Fibroblast of lung (primary cell): ENCODE measurements at regions not wholly inside any gene's neighbourhood (a gene's known extent, or its start where the extent isn't known, plus 50 kb on each side); places are given as distances from the start of the nearest gene placed in this dataset.
A peak's percentile ranks its signal among the peaks of the same experiment; 100 is the strongest.

Experiments used
- DNase-seq, 2 donors: peaks; one replicate each; pipeline versions ENCODE4 v3.0.0 to v3.0.0-alpha.2; 2010; ENCODE audit warnings: low read depth in 2 of 2
- H2AFZ ChIP-seq: 2 replicates; pipeline ENCODE4 v1.5.1; 2012; ENCODE audit warnings: low read length, control low read depth, inconsistent platforms
- H3K27ac ChIP-seq: 2 replicates; pipeline ENCODE4 v1.5.1; 2011; ENCODE audit warnings: low read length, control low read depth; ENCODE audit not compliant: insufficient read depth
- H3K27me3 ChIP-seq: 2 replicates; pipeline ENCODE4 v1.5.1; 2011; ENCODE audit warnings: mild to moderate bottlenecking, low read length; ENCODE audit not compliant: control insufficient read depth, insufficient read depth
- H3K36me3 ChIP-seq: 2 replicates; pipeline ENCODE4 v1.5.1; 2011; ENCODE audit warnings: low read length; ENCODE audit not compliant: control insufficient read depth, insufficient read depth
- H3K4me1 ChIP-seq: 2 replicates; pipeline ENCODE4 v1.5.1; 2011; ENCODE audit warnings: low read length; ENCODE audit not compliant: control insufficient read depth, insufficient read depth; ENCODE audit errors: extremely low read depth
- H3K4me2 ChIP-seq: 2 replicates; pipeline ENCODE4 v1.5.1; 2011; ENCODE audit warnings: low read length, control low read depth; ENCODE audit not compliant: insufficient read depth; ENCODE audit errors: extremely low read depth
- H3K4me3 ChIP-seq, 4 experiments: fragments of 200-600 bp in 1 of 4; sonication (generic) in 1 of 4; replicated peaks in 1 of 4; 2 replicates each; pipeline ENCODE4 v1.5.1; 2011 to 2016; ENCODE audit warnings: low read length in 4 of 4, low read depth in 3 of 4, mild to moderate bottlenecking in 3 of 4, control low read depth in 2 of 4, inconsistent platforms in 1 of 4, mixed read lengths in 1 of 4; ENCODE audit not compliant: insufficient read depth in 1 of 4; ENCODE audit errors: control extremely low read depth in 1 of 4
- H3K79me2 ChIP-seq: 2 replicates; pipeline ENCODE4 v1.5.1; 2012; ENCODE audit warnings: mild to moderate bottlenecking, low read length, inconsistent platforms; ENCODE audit not compliant: control insufficient read depth, insufficient read depth
- H3K9ac ChIP-seq: 2 replicates; pipeline ENCODE4 v1.5.1; 2011; ENCODE audit warnings: mild to moderate bottlenecking, low read length, control low read depth; ENCODE audit not compliant: insufficient read depth
- H3K9me3 ChIP-seq: 2 replicates; pipeline ENCODE4 v1.5.1; 2012; ENCODE audit warnings: low read depth, low read length; ENCODE audit not compliant: control insufficient read depth, insufficient read depth
- H4K20me1 ChIP-seq: 2 replicates; pipeline ENCODE4 v1.5.1; 2011; ENCODE audit warnings: low read length; ENCODE audit not compliant: control insufficient read depth, insufficient read depth; ENCODE audit errors: extremely low read depth
- CTCF ChIP-seq, 2 donors: IDR thresholded peaks in 1 of 2; conservative IDR thresholded peaks in 1 of 2; 1 replicate in 1 of 2; 2 replicates in 1 of 2; pipeline ENCODE4 v1.5.1; 2011 to 2012; ENCODE audit warnings: low read length in 2 of 2, control low read depth in 1 of 2, inconsistent platforms in 1 of 2, low read depth in 1 of 2, mild to moderate bottlenecking in 1 of 2
- EZH2 ChIP-seq: IDR thresholded peaks from 2 replicates; pipeline ENCODE4 v1.5.1; 2012; ENCODE audit warnings: low read length, control low read depth, mild to moderate bottlenecking; ENCODE audit errors: missing control alignments

GRCh38 chrX:17294561-17294960, 80.4 kb upstream of the NHS start:
- Histone ChIP-seq H3K4me2 (no peak overlapping the region), H3K27me3 (no peaks in the 10 kb centered on the region), H3K27ac (no peak overlapping the region), H2AFZ (no peak overlapping the region), H3K4me1 (no peaks in the 10 kb centered on the region), H3K9ac (no peak overlapping the region), H3K79me2 (no peaks in the 10 kb centered on the region), H3K36me3 (no peaks in the 10 kb centered on the region), H3K4me3 (no peak overlapping the region), H3K9me3 (no peaks in the 10 kb centered on the region), H4K20me1 (no peaks in the 10 kb centered on the region)
- no peak for DNase-seq
- TF ChIP-seq EZH2 (no peak), CTCF (conservative IDR thresholded peaks at IDR 0.05 in 1 of 2, IDR thresholded peaks at IDR 0.05 in 1 of 2; ENCODE audit: low read depth in 1 of 2, low read length in 2 of 2) (no peak)

GRCh38 chrX:17295791-17296190, 79.2 kb upstream of the NHS start:
- no peaks in the 10 kb centered on the region for H3K9me3 ChIP-seq
- no peak for TF ChIP-seq EZH2
- TF ChIP-seq CTCF (conservative IDR thresholded peaks at IDR 0.05 in 1 of 2, IDR thresholded peaks at IDR 0.05 in 1 of 2; ENCODE audit: low read depth in 1 of 2, low read length in 2 of 2), result no peak
- H4K20me1 ChIP-seq, result no peaks in the 10 kb centered on the region
- H3K4me1 ChIP-seq, result no peaks in the 10 kb centered on the region
- no peaks in the 10 kb centered on the region for H3K36me3 ChIP-seq
- H3K27ac ChIP-seq, result no peak overlapping the region
- no peak overlapping the region for H3K4me2 ChIP-seq
- DNase-seq, result no peak
- no peak overlapping the region for H3K4me3 ChIP-seq
- H3K79me2 ChIP-seq, result no peaks in the 10 kb centered on the region
- no peak overlapping the region for H2AFZ ChIP-seq
- H3K27me3 ChIP-seq, result no peaks in the 10 kb centered on the region
- no peak overlapping the region for H3K9ac ChIP-seq

- H3K4me2 ChIP-seq, result no peak overlapping the region
Measured at GRCh38 chrX:17298564-17298963, 76.4 kb upstream of the NHS start.

More at GRCh38 chrX:17298564-17298963, 76.4 kb upstream of the NHS start:
- no peak overlapping the region for H3K9ac ChIP-seq
- no peak overlapping the region for H3K27ac ChIP-seq
- no peak overlapping the region for H2AFZ ChIP-seq
- no peak for DNase-seq
- TF ChIP-seq CTCF (conservative IDR thresholded peaks at IDR 0.05 in 1 of 2, IDR thresholded peaks at IDR 0.05 in 1 of 2; ENCODE audit: low read depth in 1 of 2, low read length in 2 of 2) (no peak), EZH2 (no peak)
- H3K79me2 ChIP-seq, result no peaks in the 10 kb centered on the region
- H3K27me3 ChIP-seq, result no peaks in the 10 kb centered on the region
- H3K4me1 ChIP-seq, result no peaks in the 10 kb centered on the region
- no peaks in the 10 kb centered on the region for H3K9me3 ChIP-seq
- peak overlapping the region in 2 of 4 experiments; percentile 27 to 54 for H3K4me3 ChIP-seq
- H3K36me3 ChIP-seq, result no peaks in the 10 kb centered on the region
- H4K20me1 ChIP-seq, result no peaks in the 10 kb centered on the region
